PC-9 (cell line): ENCODE measurements at regions not wholly inside any gene's neighbourhood (a gene's known extent, or its start where the extent isn't known, plus 50 kb on each side); places are given as distances from the start of the nearest gene placed in this dataset.

Experiments used
- BruUV-seq: library from RNA; stranded (reverse); fragments of 400-500 nt; replicated peaks from 2 replicates; lab custom pipeline; 2021; lab: Mats Ljungman, UMichigan
- CTCF ChIA-PET: fragments of 300-600 bp; sonication (Branson Sonifier 250); formaldehyde crosslinking; loops from one replicate; lab custom pipeline; 2022; ENCODE audit warnings: antibody characterized with exemption; lab: Charles Lee
- POLR2A ChIA-PET: fragments of 300-600 bp; sonication (Branson Sonifier 250); formaldehyde crosslinking; loops from one replicate; lab custom pipeline; 2022; ENCODE audit warnings: antibody characterized with exemption; ENCODE audit not compliant: unreplicated experiment; lab: Charles Lee
- DNase-seq, 2 experiments: peaks; one replicate each; pipeline versions ENCODE4 v3.0.0 to v3.0.0-alpha.2; 2015 to 2022; ENCODE audit warnings: mixed read lengths in 1 of 2
- H2AFZ ChIP-seq: fragments of 200-600 bp; sonication (generic); 2 replicates; pipeline ENCODE4 v1.8.1; 2017; ENCODE audit warnings: antibody characterized with exemption
- H3F3A ChIP-seq: fragments of 200-600 bp; sonication (generic); 2 replicates; pipeline ENCODE4 v1.8.1; 2017; ENCODE audit warnings: antibody characterized with exemption, mild to moderate bottlenecking, low read depth; ENCODE audit not compliant: insufficient read depth
- H3K27ac ChIP-seq: fragments of 200-600 bp; sonication (generic); 2 replicates; pipeline ENCODE4 v1.6.1; 2016; ENCODE audit warnings: mixed run types
- H3K27me3 ChIP-seq: fragments of 200-600 bp; sonication (generic); 2 replicates; pipeline ENCODE4 v1.6.1; 2016; ENCODE audit warnings: low read depth, mixed run types; ENCODE audit not compliant: insufficient read depth
- H3K36me3 ChIP-seq: fragments of 200-600 bp; sonication (generic); 2 replicates; pipeline ENCODE4 v1.6.1; 2016; ENCODE audit warnings: low read depth, mixed run types
- H3K4me1 ChIP-seq: fragments of 200-600 bp; sonication (generic); replicated peaks from 2 replicates; pipeline ENCODE4 v1.6.1; 2016; ENCODE audit warnings: mixed run types; ENCODE audit not compliant: insufficient read depth
- H3K4me2 ChIP-seq: fragments of 200-600 bp; sonication (generic); 2 replicates; pipeline ENCODE4 v1.6.1; 2017; ENCODE audit warnings: mixed run types
- H3K4me3 ChIP-seq: fragments of 200-600 bp; sonication (generic); 2 replicates; pipeline ENCODE4 v1.6.1; 2016; ENCODE audit warnings: mixed run types
- H3K79me2 ChIP-seq: fragments of 200-600 bp; sonication (generic); 2 replicates; pipeline ENCODE4 v1.6.1; 2017; ENCODE audit warnings: low read depth, mixed run types
- H3K9me2 ChIP-seq: fragments of 200-600 bp; sonication (generic); 2 replicates; pipeline ENCODE4 v1.8.1; 2017; ENCODE audit warnings: mild to moderate bottlenecking; ENCODE audit not compliant: insufficient read depth
- H3K9me3 ChIP-seq: fragments of 200-600 bp; sonication (generic); 2 replicates; pipeline ENCODE4 v1.8.1; 2016; ENCODE audit warnings: low read depth; ENCODE audit not compliant: insufficient read depth
- H4K20me1 ChIP-seq: fragments of 200-600 bp; sonication (generic); 2 replicates; pipeline ENCODE4 v1.8.1; 2017; ENCODE audit not compliant: insufficient read depth
- CTCF ChIP-seq: fragments of 200-600 bp; sonication (generic); conservative IDR thresholded peaks from 2 replicates; pipeline ENCODE4 v1.6.1; 2017; ENCODE audit warnings: mixed run types, antibody characterized with exemption, mild to moderate bottlenecking, moderate library complexity
- EZH2 ChIP-seq: fragments of 200-600 bp; sonication (generic); IDR thresholded peaks from 2 replicates; pipeline ENCODE4 v1.8.0; 2017; ENCODE audit warnings: antibody characterized with exemption, low read depth
- intact Hi-C: fragments of 100-400 bp; cut with micrococcal nuclease; formaldehyde crosslinking; loops from one replicate; pipeline ENCODE4 v1.10.0; 2022; ENCODE audit not compliant: unreplicated experiment

GRCh38 chr9:115757461-115757860 lies 396.1 kb upstream of the PAPPA start:
- Histone ChIP-seq H3F3A (no peaks in the 10 kb centered on the region), H3K27me3 (no peaks in the 10 kb centered on the region), H3K79me2 (no peaks in the 10 kb centered on the region), H3K9me3 (peaks cover 4% of the 10 kb centered on the region; the same call in 1 of the 2 replicates), H3K27ac (no peak overlapping the region), H3K36me3 (no peaks in the 10 kb centered on the region), H3K4me2 (no peak overlapping the region), H3K4me1 (no peaks in the 10 kb centered on the region), H2AFZ (no peak overlapping the region), H3K9me2 (no peaks in the 10 kb centered on the region), H4K20me1 (no peaks in the 10 kb centered on the region), H3K4me3 (no peak overlapping the region)
- intact Hi-C loops, result no loop called here
- TF ChIP-seq CTCF (no peak), EZH2 (no peak)
- BruUV-seq, result no TSS peak
- CTCF ChIA-PET, result no interaction called here
- POLR2A ChIA-PET, result interaction anchor here (0.5 kb wide), 1 partner anchor 1107 kb away, joined by 7 read pairs; no protein-coding TSS in a partner anchor
- DNase-seq, result peak in 1 of 2 experiments; percentile 43

- H3K79me2 ChIP-seq, result no peaks in the 10 kb centered on the region
- no peaks in the 10 kb centered on the region for H3K36me3 ChIP-seq
- no peaks in the 10 kb centered on the region for H4K20me1 ChIP-seq
- H3K27me3 ChIP-seq, result no peaks in the 10 kb centered on the region
- TF ChIP-seq EZH2, result no peak
- TF ChIP-seq CTCF, result no peak
- H2AFZ ChIP-seq, result no peak overlapping the region
- no peak overlapping the region for H3K27ac ChIP-seq
- H3K4me2 ChIP-seq, result no peak overlapping the region
- intact Hi-C loops, result no loop called here
- BruUV-seq, result no TSS peak
- no peak for DNase-seq
- ChIA-PET CTCF (no interaction called here), POLR2A (no interaction called here)
- peaks cover 4% of the 10 kb centered on the region; the same call in 1 of the 2 replicates for H3K9me3 ChIP-seq
- no peaks in the 10 kb centered on the region for H3K9me2 ChIP-seq
- H3K4me1 ChIP-seq, result no peaks in the 10 kb centered on the region
- no peaks in the 10 kb centered on the region for H3F3A ChIP-seq
- H3K4me3 ChIP-seq, result no peak overlapping the region
Observed at GRCh38 chr9:115758441-115758840, 395.1 kb upstream of the PAPPA start.

- H3K4me3 ChIP-seq, result no peak overlapping the region
- BruUV-seq, result no TSS peak
- ChIA-PET POLR2A (no interaction called here), CTCF (no interaction called here)
- no peaks in the 10 kb centered on the region for H3K36me3 ChIP-seq
- no peaks in the 10 kb centered on the region for H3K4me1 ChIP-seq
- no peak overlapping the region for H3K27ac ChIP-seq
- no peak for DNase-seq
- H3K27me3 ChIP-seq, result no peaks in the 10 kb centered on the region
- intact Hi-C loops, result no loop called here
- TF ChIP-seq CTCF (no peak), EZH2 (no peak)
- no peak overlapping the region for H3K4me2 ChIP-seq
- no peaks in the 10 kb centered on the region for H3K79me2 ChIP-seq
- no peaks in the 10 kb centered on the region for H3K9me2 ChIP-seq
- no peaks in the 10 kb centered on the region for H4K20me1 ChIP-seq
- H3K9me3 ChIP-seq, result peaks cover 4% of the 10 kb centered on the region; the same call in 1 of the 2 replicates
- H2AFZ ChIP-seq, result no peak overlapping the region
- no peaks in the 10 kb centered on the region for H3F3A ChIP-seq
Observed at GRCh38 chr9:115759426-115759825, 394.2 kb upstream of the PAPPA start.
